BLaER1 (cell line): ENCODE measurements at regions not wholly inside any gene's neighbourhood (a gene's known extent, or its start where the extent isn't known, plus 50 kb on each side); places are given as distances from the start of the nearest gene placed in this dataset.
A peak's percentile ranks its signal among the peaks of the same experiment; 100 is the strongest.

ENCODE experiments used
- H3K27ac ChIP-seq: shearing (Covaris generic); formaldehyde crosslinking; 2 replicates; pipeline ENCODE4 v1.8.1; 2022
- H3K27me3 ChIP-seq: shearing (Covaris generic); formaldehyde crosslinking; 2 replicates; pipeline ENCODE4 v1.8.1; 2022
- H3K36me3 ChIP-seq: shearing (Covaris generic); formaldehyde crosslinking; 2 replicates; pipeline ENCODE4 v1.8.1; 2022
- H3K4me1 ChIP-seq: shearing (Covaris generic); formaldehyde crosslinking; 2 replicates; pipeline ENCODE4 v1.8.1; 2022
- H3K4me2 ChIP-seq: shearing (Covaris generic); formaldehyde crosslinking; 2 replicates; pipeline ENCODE4 v1.8.1; 2022
- H3K4me3 ChIP-seq: shearing (Covaris generic); formaldehyde crosslinking; 2 replicates; pipeline ENCODE4 v1.8.1; 2022
- H3K9ac ChIP-seq: shearing (Covaris generic); formaldehyde crosslinking; 2 replicates; pipeline ENCODE4 v1.8.1; 2022
- H3K9me3 ChIP-seq: shearing (Covaris generic); formaldehyde crosslinking; 2 replicates; pipeline ENCODE4 v1.8.1; 2022
- H4K20me1 ChIP-seq: shearing (Covaris generic); formaldehyde crosslinking; 2 replicates; pipeline ENCODE4 v1.8.1; 2022
- Cebpa-rat ChIP-seq: shearing (Covaris generic); IDR thresholded peaks from 2 replicates; pipeline ENCODE4 v1.8.1; 2022

- no peak overlapping the region for H3K4me3 ChIP-seq
- peaks cover 65% of the 10 kb centered on the region for H3K4me1 ChIP-seq
- 0 out of 2 replicates have a peak overlapping the region, but pooled peaks have one; percentile 3 for H3K4me2 ChIP-seq
- TF ChIP-seq Cebpa-rat = no peak
- H3K9me3 ChIP-seq = no peaks in the 10 kb centered on the region
- no peaks in the 10 kb centered on the region for H4K20me1 ChIP-seq
- no peaks in the 10 kb centered on the region; the same call in 1 of the 2 replicates for H3K27me3 ChIP-seq
- H3K27ac ChIP-seq = no peak overlapping the region
- no peaks in the 10 kb centered on the region for H3K36me3 ChIP-seq
- H3K9ac ChIP-seq = no peak overlapping the region
Measured at GRCh38 chr4:3705236-3705987, 60.8 kb upstream of the ADRA2C start.

- TF ChIP-seq Cebpa-rat = no peak
- H3K9me3 ChIP-seq = no peaks in the 10 kb centered on the region
- no peak overlapping the region for H3K4me2 ChIP-seq
- H3K9ac ChIP-seq = no peak overlapping the region
- no peaks in the 10 kb centered on the region; the same call in 1 of the 2 replicates for H3K27me3 ChIP-seq
- H3K4me1 ChIP-seq = peaks cover 68% of the 10 kb centered on the region
- no peak overlapping the region for H3K4me3 ChIP-seq
- H4K20me1 ChIP-seq = no peaks in the 10 kb centered on the region
- no peaks in the 10 kb centered on the region for H3K36me3 ChIP-seq
- no peak overlapping the region for H3K27ac ChIP-seq
Measured at GRCh38 chr4:3704669-3705068, 61.5 kb upstream of the ADRA2C start.

DNA sequence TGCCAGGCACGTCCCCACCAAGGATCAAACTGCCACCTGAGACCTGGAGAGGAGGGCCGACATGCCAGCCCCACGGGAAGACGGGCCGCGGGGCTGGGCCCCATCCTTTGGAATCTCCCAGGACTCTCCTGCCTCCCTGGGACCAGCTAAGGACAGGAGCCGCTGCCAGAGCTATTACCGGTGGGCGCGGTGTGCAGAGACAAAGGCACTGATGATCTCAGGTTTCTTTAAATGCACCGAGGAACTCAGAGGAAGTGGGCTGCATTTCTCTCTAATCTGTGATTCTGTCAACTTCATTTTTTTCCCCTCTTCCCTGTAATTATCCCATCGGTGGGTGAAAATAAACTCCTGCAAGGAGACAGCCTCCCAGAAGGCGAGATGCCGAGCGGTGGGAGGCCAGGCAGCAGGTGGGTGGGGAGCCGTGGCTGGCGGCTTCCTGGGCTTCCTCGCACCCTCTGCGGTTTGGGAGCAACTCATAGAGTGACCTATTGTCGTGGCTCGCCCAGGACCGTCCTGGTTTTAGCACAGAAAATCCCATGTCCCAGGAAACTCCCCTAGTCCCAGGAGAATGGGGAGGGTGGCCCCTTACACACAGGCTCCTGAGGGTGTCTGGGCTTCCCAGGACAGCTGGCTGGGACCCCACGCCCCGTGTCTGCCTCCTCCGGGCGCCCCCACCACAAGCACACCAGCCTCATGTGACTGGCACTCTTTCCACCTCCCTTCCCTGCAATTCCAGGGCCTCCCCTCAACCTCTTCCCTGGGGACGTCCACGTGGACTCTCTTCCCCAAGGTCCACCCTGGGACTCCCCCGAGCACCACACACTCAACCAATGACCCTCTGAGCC, 62.3 kb upstream of the ADRA2C start:
- Histone ChIP-seq H3K27me3 (no peaks in the 10 kb centered on the region; the same call in 1 of the 2 replicates), H3K4me2 (peak overlapping the region; percentile 22), H3K9ac (no peak overlapping the region), H3K27ac (no peak overlapping the region), H3K4me3 (no peak overlapping the region), H3K4me1 (peaks cover 76% of the 10 kb centered on the region), H4K20me1 (no peaks in the 10 kb centered on the region), H3K9me3 (no peaks in the 10 kb centered on the region), H3K36me3 (no peaks in the 10 kb centered on the region)
- TF ChIP-seq Cebpa-rat = no peak

- H3K4me1 ChIP-seq = peaks cover 76% of the 10 kb centered on the region
- no peak for TF ChIP-seq Cebpa-rat
- no peak overlapping the region for H3K4me3 ChIP-seq
- H3K27ac ChIP-seq = no peak overlapping the region
- H3K9ac ChIP-seq = no peak overlapping the region
- no peaks in the 10 kb centered on the region for H3K9me3 ChIP-seq
- no peaks in the 10 kb centered on the region for H3K36me3 ChIP-seq
- no peaks in the 10 kb centered on the region for H4K20me1 ChIP-seq
- H3K27me3 ChIP-seq = no peaks in the 10 kb centered on the region; the same call in 1 of the 2 replicates
- H3K4me2 ChIP-seq = peak overlapping the region; percentile 22
Measured at GRCh38 chr4:3703343-3703676, 62.9 kb upstream of the ADRA2C start.

- peak overlapping the region; percentile 22; the same call in 1 of the 2 replicates for H3K4me2 ChIP-seq
- H3K9ac ChIP-seq = no peak overlapping the region
- peaks cover 76% of the 10 kb centered on the region for H3K4me1 ChIP-seq
- no peak for TF ChIP-seq Cebpa-rat
- no peaks in the 10 kb centered on the region for H4K20me1 ChIP-seq
- no peaks in the 10 kb centered on the region for H3K36me3 ChIP-seq
- H3K9me3 ChIP-seq = peaks cover 1% of the 10 kb centered on the region
- H3K4me3 ChIP-seq = no peak overlapping the region
- no peaks in the 10 kb centered on the region; the same call in 1 of the 2 replicates for H3K27me3 ChIP-seq
- no peak overlapping the region for H3K27ac ChIP-seq
Measured at GRCh38 chr4:3702561-3703221, 63.5 kb upstream of the ADRA2C start.

GRCh38 chr4:3701736-3702560, 64.2 kb upstream of the ADRA2C start:
- Histone ChIP-seq H3K4me2 (peak overlapping the region; percentile 56), H3K4me1 (peaks cover 70% of the 10 kb centered on the region), H3K4me3 (no peak overlapping the region), H3K27ac (no peak overlapping the region), H3K36me3 (no peaks in the 10 kb centered on the region), H3K9ac (no peak overlapping the region), H4K20me1 (no peaks in the 10 kb centered on the region), H3K9me3 (peaks cover 9% of the 10 kb centered on the region), H3K27me3 (no peaks in the 10 kb centered on the region; the same call in 1 of the 2 replicates)
- no peak for TF ChIP-seq Cebpa-rat

GRCh38 chr4:3701271-3701734, 64.9 kb upstream of the ADRA2C start:
- H3K9me3 ChIP-seq = peaks cover 15% of the 10 kb centered on the region
- H4K20me1 ChIP-seq = no peaks in the 10 kb centered on the region
- no peak overlapping the region for H3K9ac ChIP-seq
- H3K27me3 ChIP-seq = no peaks in the 10 kb centered on the region; the same call in 1 of the 2 replicates
- H3K4me1 ChIP-seq = peaks cover 64% of the 10 kb centered on the region
- H3K36me3 ChIP-seq = no peaks in the 10 kb centered on the region
- no peak for TF ChIP-seq Cebpa-rat
- no peak overlapping the region for H3K27ac ChIP-seq
- H3K4me2 ChIP-seq = peak overlapping the region; percentile 56
- H3K4me3 ChIP-seq = no peak overlapping the region

DNA sequence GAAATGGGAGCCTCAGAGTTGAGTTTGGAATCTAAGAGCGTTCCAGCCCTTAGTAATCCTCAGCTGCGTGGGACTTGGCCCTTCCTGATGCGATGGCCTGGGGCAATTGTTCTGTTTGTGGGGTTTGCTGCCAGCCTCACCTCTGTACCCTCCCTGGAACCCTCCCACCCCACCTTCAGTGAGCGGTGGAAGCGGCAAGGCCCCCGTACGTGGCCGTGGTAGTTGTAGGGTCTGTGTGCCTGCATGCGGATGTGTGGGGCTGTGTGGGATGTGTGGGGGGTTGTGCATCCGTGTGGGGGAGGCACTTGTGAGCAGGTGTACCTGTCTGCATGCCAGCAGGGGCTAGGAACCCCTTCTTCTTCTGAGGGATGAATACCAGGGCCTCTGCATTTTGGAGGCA, 65.4 kb upstream of the ADRA2C start:
- Histone ChIP-seq H3K4me3 (no peak overlapping the region), H3K36me3 (no peaks in the 10 kb centered on the region), H3K9ac (no peak overlapping the region), H3K4me2 (no peak overlapping the region; the same call in 1 of the 2 replicates), H3K27ac (no peak overlapping the region), H3K4me1 (peaks cover 59% of the 10 kb centered on the region), H4K20me1 (no peaks in the 10 kb centered on the region), H3K9me3 (peaks cover 17% of the 10 kb centered on the region), H3K27me3 (no peaks in the 10 kb centered on the region; the same call in 1 of the 2 replicates)
- TF ChIP-seq Cebpa-rat = no peak

GRCh38 chr4:3700223-3700622, 66.0 kb upstream of the ADRA2C start:
- Histone ChIP-seq H3K9ac (no peak overlapping the region), H4K20me1 (no peaks in the 10 kb centered on the region), H3K9me3 (peaks cover 17% of the 10 kb centered on the region), H3K27me3 (no peaks in the 10 kb centered on the region; the same call in 1 of the 2 replicates), H3K4me3 (no peak overlapping the region), H3K36me3 (no peaks in the 10 kb centered on the region), H3K4me1 (peaks cover 54% of the 10 kb centered on the region), H3K4me2 (no peak overlapping the region), H3K27ac (no peak overlapping the region)
- TF ChIP-seq Cebpa-rat = no peak
